SH-SY5Y (cell line): ENCODE measurements at regions not wholly inside any gene's neighbourhood (a gene's known extent, or its start where the extent isn't known, plus 50 kb on each side); places are given as distances from the start of the nearest gene placed in this dataset.

Experiments
- GATA2 ChIP-seq: IDR thresholded peaks from 2 replicates; pipeline ENCODE4 v1.6.1; 2011; ENCODE audit warnings: mild to moderate bottlenecking, low read depth, low read length
- GATA3 ChIP-seq: IDR thresholded peaks from 2 replicates; pipeline ENCODE4 v1.6.1; 2011; ENCODE audit warnings: low read depth, mild to moderate bottlenecking, low read length, moderate library complexity

GRCh38 chr6:119728935-119729334, 379.4 kb upstream of the MAN1A1 start:
- TF ChIP-seq GATA3 = no peak
- no peak for TF ChIP-seq GATA2
